Pons (tissue), 1 donor: ENCODE measurements at regions not wholly inside any gene's neighbourhood (a gene's known extent, or its start where the extent isn't known, plus 50 kb on each side); places are given as distances from the start of the nearest gene placed in this dataset.
"Not testable (repeated sequence)": the region's sequence is repeated elsewhere in the genome, so short reads cannot be mapped to it uniquely, and the experiment has no call there.

ENCODE experiments used
- DNase-seq: peaks from one replicate; pipeline ENCODE4 v3.0.0-alpha.2; 2016; ENCODE audit warnings: low spot score

DNA sequence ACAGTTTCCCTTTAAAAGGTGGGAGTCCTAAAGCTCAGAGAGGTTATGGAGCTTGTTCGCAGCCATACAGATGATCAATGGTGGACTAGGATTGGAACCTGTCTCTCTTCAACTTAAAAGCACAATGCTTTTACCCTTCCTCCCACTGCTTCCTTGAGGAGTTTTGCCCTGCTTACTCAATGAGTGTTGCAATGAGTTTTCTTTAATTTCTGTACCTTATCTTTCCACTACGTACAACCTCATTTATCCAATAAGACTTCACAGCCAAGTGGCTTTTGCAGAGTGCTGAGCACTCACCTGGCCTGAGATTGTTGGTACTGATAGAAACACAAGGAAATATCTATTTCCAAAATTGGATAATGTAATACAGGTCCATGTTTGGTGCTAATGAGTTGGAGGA lies 64.7 kb upstream of the ANKRD55 start:
- no peak for DNase-seq

- DNase-seq, result not testable (repeated sequence)
Observed at GRCh38 chr5:56295311-56295710, 62.2 kb upstream of the ANKRD55 start.

DNA sequence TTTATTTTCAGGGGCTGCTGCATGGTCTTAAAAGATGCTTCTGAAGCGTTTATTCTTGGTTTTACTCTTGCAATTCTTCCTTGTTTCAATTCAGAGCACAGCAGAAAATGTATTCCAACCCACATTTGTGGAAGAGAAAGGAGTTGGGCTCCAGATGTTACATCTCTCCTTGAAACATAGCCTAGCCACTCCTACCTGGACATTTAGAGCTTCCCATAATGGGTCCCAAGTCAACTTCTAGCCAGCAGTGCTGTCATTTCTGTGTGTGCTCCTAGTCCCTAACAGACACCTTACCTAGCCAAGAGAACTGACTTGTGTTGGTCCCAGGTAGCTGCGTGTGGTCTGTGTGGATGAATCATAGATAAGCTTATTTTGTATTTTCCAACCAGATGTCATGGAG lies 61.2 kb upstream of the ANKRD55 start:
- DNase-seq, result no peak

DNA sequence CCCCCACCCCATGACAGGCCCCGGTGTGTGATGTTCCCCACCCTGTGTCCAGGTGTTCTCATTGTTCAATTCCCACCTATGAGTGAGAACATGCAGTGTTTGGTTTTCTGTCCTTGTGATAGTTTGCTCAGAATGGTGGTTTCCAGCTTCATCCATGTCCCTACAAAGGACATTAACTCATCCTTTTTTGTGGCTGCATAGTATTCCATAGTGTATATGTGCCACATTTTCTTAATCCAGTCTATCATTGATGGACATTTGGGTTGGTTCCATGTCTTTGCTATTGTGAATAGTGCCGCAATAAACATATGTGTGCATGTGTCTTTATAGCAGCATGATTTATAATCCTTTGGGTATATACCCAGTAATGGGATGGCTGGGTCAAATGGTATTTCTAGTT lies 59.7 kb upstream of the ANKRD55 start:
- DNase-seq, result not testable (repeated sequence)

- no peak for DNase-seq
Observed at GRCh38 chr5:56291661-56292374, 58.7 kb upstream of the ANKRD55 start.

DNA sequence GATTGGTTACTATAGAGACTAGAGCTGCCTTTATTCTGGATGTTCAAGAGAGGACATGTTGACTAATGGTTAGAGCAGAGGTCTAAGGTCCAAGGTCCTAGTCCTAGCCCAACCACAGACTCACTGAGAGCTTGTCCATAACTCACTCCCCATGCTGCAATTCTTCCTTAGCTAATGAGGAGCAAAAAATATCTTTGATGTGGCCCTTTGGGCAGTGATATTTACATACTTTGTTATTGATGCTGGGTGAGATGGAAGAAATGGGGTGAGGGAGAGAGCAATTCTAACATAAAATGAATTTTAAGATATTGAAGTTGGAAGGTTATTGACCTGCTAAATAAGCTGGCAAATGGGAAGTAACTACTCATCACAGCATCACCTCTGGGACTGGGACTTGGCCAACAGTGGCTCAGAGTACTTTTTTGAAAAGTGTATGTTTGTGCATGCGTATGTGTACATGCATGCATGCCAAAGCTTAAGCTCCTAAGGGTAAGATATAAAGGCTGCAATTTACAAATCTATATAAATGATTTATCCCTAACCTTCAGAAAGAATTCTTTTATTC lies 58.0 kb upstream of the ANKRD55 start:
- no peak for DNase-seq

DNA sequence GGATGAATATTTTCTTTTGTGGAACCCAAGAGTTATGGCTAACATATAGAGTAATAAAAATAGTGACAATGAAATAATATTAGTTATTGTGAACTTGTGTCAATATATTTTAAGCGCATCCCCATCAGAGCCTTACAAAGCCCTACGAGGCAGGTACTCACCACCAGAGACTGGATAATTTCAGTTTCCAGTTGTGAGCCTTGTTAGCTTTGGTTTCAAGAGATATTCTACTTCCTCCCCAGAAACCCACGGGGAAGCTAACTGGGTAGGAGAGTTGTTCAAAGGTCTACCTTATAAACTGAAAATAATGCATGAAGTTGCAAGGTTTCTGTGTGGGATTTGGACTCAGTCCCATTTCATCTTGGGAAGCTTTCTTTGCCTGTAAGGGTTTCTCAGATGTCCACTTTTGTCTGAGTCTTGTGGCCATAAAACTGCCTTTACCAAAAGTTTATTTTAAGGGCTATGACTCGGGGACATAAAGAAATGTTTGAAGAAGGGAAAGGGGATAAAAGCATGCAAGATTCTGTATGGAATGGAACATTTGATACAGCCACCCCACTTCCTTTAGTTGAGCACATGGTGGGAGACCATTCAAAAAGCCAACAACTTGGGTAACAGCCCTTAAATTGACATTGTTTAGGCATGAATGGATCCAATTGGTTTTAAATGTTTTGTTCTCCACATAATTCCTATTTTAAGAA lies 57.4 kb upstream of the ANKRD55 start:
- no peak for DNase-seq

DNA sequence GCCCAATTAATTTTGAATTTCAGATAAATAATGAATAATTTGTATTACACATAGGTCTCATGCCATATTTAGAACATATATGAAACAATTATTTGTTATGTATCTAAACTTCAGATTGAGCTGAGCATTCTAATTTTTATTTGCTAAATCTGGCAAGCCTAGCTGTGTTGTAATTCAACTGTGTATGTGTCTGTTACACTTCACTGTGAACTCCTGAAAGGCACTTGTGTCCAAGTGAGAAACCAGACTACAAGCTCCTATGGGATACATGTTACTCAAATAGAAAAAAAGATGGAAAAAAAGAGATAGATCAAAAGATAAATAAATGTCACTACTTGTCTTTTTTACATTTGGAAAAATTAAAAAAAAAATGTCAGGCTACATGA lies 56.5 kb upstream of the ANKRD55 start:
- no peak for DNase-seq

DNA sequence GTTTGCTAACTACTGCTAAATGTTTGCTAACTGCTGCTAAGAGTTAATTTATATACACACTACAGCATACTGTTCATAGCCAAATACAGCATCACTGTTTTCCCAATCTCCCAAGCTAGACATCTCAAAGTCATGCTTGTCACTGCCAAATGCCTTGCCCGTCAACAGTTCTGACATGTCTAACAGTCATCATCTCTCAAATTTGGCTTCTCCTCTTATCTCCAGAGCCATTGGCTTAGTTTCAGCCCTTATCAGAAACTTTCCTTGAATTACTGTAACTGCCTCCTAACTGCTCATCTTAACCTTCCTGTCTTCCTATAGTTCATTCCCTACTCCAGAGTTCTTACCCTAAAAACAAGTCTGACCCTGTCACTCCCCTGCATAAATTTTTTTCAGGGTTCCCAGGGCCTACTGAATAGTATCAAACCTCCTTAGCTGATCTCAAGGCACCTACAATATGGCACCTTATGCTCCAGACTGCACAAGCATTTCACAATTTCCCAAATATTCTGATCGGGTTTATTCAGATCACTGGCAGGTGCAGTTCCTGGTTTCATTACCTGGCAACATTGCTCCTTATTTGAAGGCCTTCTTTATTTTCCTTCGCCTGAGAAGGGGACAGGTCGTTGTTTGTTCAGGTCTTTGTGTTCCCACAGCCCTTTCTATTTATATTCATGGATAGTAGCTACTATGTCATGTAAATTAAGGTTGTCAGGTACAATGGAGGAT lies 55.9 kb upstream of the ANKRD55 start:
- no peak for DNase-seq

- no peak for DNase-seq
Observed at GRCh38 chr5:56286015-56286884, 53.1 kb upstream of the ANKRD55 start.

DNA sequence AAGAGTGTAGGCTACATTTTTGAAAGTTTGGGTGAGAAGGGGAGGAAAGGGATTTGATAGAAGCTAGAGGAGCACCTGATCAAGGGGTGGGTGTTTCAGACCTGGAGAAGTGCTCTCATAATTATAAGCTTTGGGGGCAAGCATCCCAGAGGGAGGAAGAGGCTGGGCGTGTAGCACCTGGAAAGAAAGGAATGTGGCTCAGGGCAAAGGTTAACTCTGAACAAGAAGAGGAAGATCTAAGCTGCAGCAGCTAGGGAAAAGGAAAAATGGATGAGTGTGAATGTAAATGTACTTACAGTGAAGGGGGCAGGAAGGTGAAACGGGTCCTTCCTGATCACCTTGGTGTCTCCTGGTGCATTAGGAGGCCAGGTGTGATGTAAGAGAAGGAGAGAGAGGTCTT lies 49.8 kb upstream of the ANKRD55 start:
- DNase-seq, result no peak
